ENCODE measurements at regions not wholly inside any gene's neighbourhood (a gene's known extent, or its start where the extent isn't known, plus 50 kb on each side); places are given as distances from the start of the nearest gene placed in this dataset.
"Not testable (repeated sequence)": the region's sequence is repeated elsewhere in the genome, so short reads cannot be mapped to it uniquely, and the experiment has no call there.

DNA sequence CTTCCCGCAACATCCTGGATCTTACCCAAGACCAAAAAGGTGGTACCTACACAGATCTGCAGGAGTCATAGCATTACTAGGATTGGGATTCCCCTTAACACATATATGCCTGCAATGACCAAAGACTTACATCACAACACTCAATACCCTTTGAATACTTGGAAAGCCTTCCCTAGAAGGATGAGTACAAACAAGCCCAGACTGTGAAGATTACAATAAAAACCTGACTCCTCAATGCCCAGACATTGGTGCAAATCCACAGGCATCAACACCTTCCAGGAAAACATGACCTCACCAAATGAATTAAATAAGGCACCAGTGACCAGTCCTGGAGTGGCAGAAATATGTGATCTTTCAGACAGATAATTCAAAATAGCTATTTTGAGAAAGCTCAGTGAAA lies 326.8 kb downstream of the TBL1XR1 start:
- DNase-seq (ENCODE audit: low read depth): no peak

DNA sequence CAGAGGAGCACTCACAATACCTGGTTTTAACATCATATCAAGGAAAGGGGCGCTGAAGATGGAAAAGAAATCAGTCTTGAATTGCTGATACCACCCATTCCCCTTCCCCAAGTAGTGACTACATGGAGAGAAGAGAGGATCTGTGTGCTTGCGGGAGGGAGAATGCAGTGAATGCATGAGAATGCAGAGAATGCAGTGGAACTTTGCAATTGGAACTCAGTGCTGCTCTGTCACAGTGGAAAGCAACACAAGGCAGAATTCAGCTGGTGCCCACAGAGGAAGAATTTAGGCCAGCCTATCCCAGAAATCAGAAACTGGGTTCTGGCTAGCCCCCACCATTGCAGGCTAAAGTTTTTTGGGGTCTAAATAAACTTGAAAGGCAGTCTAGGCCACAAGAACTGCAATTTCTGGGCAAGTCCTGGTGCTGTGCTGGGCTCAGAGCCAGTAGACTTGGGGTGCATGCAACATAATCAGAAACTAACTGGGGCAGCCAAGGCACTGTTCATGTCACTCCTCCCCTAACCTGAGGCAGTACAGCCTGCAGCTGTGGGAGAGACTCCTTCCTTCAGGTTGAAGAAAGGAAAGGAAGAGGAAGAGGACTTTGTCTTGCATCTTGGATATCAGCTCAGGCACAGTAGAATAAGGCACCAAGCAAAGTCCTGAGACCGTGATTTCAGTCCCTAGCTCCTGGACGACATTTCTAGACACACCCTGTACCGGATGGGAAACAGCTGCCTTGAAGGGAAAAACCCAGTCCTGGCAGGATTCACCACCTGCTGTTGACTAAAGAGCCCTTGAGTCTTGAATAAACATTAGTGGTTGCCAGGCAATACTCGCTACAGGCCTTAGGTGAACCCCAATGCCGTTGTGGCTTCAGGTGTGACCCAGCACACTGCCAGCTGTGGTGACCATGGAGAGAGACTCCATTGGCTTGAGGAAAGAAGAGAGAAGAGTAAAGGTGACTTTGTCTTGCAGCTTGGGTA lies 329.3 kb downstream of the TBL1XR1 start:
- no peak for DNase-seq (ENCODE audit: low read depth)

DNA sequence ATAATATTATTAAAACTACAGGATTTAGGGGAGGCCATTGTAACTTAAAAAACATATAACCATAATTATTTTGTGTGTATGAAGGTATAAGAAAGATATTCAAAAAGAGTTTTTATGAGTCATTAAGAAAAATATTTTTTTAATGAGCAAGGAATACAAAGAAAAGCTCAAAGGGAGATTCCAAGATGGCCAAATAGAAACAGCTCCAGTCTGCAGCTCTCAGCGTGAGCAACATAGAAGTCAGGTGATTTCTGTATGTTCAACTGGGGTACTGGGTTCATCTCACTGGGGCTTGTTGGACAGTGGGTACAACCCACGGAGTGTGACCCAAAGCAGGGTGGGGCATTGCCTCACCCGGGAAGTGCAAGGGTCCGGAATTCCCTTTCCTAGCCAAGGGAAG lies 336.1 kb downstream of the TBL1XR1 start:
- DNase-seq (ENCODE audit: low read depth): no peak

DNA sequence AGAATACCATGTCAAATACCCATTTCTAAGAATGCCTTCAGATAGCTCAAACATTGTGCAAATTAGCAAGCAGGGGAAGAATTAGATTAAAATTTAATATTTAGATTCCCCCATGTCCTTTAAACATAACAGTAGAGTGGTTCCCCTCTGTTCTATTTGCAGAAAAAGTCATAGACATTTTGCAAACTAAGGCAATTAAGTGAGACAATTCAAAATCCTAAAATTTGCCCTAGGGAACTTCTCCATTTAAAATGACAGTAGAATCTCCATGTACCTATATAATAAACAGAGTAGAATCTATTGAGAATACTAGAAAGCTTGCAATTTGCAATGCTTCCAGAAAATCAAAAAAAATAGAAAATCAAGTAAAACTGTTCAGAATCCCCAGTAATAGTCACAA lies 340.6 kb downstream of the TBL1XR1 start:
- DNase-seq (ENCODE audit: low read depth): no peak

DNA sequence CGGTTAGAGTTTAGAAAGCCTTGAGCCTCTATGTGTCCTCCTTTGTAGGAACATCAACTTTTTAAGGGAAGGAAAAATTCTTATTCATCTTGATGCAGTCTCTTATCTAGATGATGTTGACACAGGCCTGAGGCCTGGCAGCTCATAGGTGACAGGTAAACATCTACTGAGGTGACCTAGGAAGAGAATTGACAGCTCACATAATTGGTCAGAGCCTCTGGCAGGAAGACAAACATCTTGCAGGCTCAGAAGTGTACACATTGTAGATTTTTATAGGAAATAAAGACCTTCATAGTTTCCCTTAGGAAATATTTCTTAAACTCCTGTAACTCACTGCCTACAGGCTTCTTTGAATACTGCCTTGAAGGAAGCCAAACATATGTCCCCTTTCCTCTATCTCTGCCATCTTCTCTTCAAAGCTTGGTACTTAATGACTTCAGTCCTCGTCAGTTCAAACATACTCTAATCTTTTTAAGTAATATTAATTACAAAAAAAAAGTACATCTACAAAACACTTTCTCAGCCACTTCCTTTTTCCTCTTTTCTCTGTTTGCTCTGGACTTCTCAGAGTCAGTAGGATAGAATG lies 341.3 kb downstream of the TBL1XR1 start:
- DNase-seq (ENCODE audit: low read depth): no peak

DNA sequence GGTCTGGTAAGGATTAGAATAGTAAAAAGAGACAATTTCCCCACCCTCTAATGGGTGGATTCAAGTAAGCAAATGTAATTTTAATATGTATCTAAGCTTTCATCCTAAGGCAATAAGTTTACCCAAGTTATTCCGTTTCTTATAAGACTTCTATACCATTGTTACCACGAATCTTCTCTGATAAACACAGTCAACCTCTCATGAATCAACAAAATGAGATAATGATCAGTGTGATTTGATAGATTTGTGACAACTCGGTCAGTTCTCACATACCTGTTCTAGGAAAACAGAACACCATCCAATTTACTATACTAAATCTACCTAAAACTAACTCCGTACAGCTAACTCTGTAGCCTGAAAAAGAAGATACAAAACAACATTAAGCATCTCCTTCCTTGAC lies 342.1 kb downstream of the TBL1XR1 start:
- no peak for DNase-seq (ENCODE audit: low read depth)

DNA sequence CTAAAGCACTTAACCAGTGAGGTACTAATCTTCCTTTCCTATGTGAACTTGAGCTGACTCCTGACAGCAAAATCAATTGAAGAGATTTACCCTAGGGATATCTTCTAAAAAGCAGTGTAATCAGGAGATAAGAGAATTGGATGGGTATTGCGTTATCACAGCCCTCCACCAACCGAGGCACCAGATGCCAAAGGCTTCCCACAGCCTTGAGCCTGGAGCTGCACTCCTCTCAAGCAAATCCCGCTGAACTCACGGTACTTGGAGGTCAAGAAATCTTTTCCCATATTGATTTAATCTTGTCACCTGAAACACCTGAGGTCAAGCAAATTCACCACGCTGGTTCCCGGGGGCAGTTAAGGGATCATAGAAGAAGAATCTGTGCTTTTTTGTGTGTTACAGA lies 346.8 kb downstream of the TBL1XR1 start:
- DNase-seq (ENCODE audit: low read depth): no peak

DNA sequence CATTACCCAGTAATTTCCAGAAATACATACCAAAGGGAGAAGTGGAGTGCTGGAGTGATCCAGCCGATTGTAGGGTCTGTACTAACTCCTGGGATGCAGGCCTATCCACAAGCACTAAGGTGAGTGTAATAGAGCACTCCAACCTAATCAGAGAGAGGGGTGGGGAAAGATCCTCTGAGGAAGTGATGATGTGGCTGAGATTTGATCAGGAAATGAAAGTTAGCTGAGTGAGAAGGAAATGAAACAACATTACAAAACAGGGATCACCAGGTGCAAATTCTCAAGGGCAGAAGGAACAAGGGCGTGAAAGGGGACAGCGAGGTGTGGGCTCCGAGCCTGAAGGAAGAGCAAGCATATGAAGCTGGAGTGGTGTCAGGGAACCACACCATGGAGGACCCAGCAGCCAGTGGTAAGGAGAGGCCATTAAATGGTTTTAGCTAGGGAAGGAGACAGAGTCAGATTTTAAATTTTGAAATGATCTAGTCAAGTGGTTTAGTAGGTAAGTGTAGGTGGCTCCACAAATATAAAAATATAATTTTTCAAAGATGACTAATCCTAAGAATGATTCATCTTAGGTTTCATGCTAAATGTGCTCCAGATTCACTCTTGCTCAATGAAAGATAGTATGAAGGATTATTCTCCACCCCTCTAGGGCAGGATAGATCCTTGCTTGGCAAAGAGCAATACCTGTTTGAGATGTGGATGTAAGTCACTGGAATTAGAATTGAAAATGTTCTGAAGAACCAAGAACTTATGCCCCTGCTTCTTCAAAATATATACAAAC lies 348.7 kb downstream of the TBL1XR1 start:
- no peak for DNase-seq (ENCODE audit: low read depth)

DNA sequence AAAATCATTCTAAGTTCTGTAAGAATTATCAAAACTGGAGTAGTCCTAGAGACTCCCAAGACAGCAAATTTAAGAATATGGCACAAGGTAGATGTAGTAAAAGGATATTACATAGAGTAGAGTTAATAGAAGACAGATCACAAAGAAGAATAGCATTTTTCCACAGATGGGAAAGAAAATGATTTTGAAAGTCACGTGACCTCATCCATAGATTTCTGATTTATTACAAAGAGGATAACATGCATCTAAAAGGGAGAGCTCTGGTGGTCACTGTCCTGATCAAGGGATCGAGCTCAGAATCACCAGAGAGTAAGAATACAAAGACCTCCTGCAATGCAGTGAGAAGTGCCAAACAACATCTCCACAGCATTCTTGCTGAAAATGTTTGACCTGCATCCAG lies 354.4 kb downstream of the TBL1XR1 start:
- no peak for DNase-seq (ENCODE audit: low read depth)

DNA sequence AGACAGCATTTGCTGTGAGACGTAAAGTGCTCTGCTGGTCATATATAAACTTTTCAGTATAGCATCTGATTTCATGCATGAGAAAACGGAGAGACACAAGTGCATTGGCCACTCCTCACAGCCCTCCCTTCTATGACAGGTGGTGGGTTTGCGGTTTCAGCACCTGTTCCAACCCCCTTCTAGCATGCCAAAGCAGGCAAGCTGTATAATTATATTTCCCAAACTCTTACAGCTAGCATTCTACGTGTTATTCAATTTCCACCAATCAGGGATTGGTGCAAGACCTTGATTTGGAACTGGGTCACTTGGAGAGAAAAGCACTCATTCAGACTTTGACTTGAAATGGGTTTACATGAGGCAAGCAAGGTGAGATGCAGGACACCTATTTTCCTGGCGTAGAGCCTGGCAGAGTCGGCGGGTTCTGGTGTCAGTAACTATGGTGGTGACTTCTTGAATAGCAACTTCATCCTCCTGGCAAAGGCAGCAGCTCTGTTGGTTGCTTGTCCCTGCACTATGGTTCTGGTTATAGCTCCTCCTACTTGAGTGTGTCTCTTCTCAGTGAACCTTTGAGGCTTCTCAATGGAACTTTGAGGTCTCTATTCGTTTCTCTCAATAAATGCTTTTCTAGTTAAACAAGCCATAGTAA lies 356.5 kb downstream of the TBL1XR1 start:
- DNase-seq (ENCODE audit: low read depth): no peak

DNA sequence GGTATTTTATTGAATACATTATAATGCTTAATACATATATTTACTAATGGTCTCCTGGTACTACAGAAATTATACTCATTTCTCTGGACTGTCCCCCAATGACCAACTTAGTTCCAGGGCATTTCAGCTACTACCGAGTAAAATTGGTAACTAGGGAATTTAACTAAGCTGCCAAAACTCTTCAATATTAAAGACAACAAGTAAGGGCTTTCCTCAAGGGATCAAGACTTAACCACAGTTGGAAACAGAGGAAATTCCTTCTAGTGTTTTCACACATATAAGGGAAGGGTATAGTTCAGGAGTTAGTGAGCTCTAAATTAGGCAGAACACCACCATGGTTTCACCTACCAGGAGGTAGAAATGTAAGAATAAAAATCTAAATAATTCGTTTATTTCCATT lies 357.4 kb downstream of the TBL1XR1 start:
- no peak for DNase-seq (ENCODE audit: low read depth)

DNA sequence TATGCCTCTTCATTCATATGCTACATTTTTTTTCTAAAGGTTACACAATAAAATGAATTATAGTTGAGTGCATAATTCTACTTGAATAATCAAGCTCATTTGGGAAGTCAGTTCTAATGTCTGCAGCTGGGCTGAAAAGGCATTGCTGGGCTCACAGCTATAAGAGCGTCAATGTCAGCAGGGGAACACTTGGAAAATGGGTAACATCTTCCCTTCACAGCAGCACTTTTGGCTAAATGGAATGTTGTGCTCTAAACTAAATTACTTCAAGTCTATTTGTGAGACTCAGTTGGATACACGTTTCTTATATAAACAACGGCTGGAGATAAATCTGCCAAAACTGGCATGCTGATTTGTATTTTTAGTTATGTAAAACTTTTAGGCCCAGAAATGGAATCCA lies 357.8 kb downstream of the TBL1XR1 start:
- DNase-seq (ENCODE audit: low read depth): no peak

DNA sequence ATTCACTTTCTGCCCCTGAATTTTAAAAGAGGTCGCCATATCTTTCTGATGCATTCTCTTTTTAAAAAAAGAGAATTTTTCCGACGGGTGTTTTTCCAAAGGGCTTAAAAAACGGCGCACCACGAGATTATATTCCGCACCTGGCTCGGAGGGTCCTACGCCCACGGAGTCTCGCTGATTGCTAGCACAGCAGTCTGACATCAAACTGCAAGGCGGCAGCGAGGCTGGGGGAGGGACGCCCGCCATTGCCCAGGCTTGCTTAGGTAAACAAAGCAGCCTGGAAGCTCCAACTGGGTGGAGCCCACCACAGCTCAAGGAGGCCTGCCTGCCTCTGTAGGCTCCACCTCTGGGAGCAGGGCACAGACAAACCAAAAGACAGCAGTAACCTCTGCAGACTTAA lies 370.0 kb downstream of the TBL1XR1 start:
- DNase-seq (ENCODE audit: low read depth): not testable (repeated sequence)

DNA sequence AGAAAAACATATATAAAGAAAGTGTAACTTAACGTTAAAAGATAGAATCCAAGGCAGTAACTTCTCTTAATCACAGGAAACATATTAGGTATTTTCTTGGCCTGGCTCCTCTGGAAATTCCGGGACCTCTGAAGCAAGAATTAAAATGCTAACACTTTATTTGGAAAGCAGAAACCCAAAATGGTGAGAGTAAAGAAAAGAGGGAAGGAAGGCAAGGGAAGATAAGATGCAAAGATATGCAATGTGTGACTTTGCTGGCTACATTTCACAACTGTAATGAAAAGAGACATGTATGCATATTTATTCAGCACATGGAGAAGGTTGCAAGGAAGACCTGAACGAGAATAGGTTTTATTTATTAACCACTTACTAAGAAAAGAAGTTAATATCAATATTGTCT lies 372.5 kb downstream of the TBL1XR1 start:
- no peak for DNase-seq (ENCODE audit: low read depth)

DNA sequence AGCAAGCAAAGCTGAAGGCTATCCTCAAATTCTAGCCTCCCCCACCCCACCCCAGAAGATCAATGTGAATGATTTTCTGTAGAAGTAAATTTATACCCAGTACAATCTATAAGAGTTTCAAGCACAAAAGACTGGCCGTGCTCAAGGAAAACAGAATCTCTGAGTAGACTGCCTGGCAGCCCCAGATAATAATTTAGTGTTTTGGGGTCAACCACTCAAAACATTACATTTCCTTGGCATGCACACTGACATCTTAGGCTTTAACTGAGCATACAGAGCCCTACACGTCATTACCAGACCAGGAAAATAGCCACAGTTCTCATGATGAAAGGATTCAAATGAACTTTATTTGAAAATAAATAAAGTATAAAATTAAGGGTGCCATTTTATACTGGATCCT lies 376.5 kb downstream of the TBL1XR1 start:
- DNase-seq (ENCODE audit: low read depth): no peak

DNA sequence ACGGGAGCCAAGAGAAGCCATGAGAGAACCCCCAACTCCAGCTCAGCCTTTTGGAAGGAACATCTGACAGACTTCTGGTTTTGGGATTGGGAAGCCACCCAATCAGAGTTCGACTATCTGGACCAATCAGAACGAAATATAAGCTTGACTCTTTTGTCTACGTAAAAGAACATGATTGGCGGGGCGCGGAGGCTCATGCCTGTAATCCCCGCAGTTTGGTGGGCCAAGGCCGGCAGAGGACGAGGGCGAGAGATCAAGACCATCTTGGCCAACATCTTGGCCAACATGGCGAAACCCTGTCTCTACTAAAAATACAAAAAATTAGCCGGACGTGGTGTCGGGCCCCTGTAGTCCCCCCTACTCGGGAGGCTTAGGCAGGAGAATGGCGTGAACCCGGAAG lies 380.3 kb downstream of the TBL1XR1 start:
- no peak for DNase-seq (ENCODE audit: low read depth)

DNA sequence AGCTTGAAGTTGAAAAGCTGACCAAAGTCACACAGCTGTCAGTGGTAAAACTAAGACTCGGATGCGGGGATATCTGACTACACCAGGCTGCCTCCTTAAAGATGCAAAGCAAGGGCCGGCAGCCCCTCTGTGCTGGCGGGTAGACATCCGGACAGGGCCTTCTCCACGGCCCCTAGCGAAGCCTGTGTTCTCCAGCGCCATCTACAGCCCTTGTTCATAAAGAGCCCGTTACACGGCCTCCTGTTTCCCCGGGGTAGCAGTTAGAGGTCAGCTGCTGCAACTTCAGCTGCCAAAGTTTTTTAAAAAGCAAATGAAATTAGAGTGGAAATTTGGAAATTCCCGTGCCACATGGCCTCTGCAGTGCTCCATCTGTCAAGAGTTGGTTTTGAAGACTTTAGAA lies 383.0 kb downstream of the TBL1XR1 start:
- DNase-seq (ENCODE audit: low read depth): peak; percentile 19

DNA sequence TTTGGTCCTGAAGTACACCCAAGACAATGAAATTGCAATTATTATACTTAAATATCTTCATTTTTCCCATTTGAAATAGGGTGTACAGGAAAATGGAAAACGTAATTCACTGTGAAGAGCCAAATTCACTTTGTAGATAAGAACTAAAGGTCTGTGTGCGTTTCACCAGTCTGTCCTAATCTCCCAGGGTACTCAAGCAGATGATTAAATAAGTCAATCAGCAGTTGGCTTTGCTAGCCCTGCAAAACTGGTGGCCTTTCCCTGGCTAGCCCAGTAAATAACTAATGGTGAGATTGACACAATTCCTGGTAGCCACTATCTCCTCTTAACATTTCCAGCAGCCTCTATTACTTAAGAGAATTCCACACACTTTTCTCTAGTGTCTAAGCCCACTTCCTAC lies 389.3 kb downstream of the TBL1XR1 start:
- DNase-seq (ENCODE audit: low read depth): no peak

DNA sequence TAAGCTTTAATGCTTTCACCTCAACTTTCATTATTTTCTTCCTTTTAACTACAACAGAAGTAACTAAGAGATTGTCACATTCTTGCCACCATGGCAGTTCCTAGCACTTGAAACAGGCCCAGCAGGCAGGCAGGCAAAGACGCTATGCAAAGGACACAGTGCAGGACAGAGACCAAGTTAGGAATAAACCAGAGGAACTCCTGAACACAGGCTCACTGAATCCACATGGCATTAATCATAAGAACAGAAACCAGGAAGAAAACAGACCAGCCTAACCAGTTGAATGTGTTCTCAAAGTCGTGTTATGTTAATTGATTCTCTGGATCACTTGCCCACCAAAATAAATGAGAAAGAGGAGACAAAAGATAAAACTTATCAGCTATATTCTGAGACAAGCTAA lies 397.6 kb downstream of the TBL1XR1 start:
- no peak for DNase-seq (ENCODE audit: low read depth)

DNA sequence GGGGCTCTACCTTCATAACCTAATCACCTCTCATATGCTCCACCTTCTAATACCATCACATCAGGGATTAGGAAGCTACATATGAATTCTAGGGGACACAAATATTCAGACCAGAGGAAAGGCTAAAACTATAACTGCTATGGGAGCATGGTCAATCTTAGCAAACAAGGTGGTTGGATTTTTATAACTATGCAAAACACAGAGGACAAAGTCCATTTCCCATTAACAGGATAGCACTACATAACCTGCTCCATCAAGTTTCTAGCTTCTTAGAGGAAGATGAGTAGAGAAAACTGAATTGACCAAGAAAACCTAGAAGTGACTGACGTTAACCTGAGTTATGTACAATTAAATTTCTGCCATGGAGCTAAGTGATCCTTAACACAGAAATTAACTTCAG lies 398.6 kb downstream of the TBL1XR1 start:
- no peak for DNase-seq (ENCODE audit: low read depth)

DNA sequence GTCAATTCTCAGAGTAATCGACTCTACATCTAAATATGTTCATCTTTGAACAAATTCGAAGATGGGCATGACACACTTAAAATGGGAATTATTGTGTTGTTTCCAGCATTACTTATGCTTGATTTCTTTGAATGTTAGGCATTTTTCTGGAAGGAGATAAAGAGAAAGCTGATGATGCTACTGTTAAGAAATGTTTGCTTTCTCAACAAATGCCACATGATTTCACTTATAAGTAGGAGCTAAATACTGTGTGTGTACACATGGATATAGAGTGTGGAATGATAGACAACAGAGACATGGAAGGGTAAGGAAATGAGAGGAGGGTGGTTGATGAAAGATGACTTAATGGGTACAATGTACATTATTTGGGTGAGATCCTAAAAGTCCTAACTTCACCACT lies 400.9 kb downstream of the TBL1XR1 start:
- DNase-seq (ENCODE audit: low read depth): peak; percentile 55

DNA sequence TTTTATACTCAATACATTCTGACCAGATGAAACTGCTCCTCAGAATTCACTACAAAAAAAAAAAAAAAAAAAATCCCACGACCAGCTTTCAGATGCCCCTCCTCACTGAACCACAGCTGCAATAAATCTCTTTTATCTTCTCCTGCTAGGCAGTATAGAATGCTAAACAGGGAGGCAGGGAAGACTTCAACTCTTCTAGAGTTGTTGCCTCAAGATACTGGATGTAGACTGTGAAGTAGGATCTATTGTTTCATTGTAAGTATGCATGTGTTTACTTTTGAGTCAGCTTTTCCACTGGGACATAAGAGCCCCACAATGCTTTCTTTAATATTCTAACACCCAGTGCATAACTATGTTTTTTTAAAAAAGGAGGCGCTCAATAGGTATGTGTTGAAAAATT lies 401.4 kb downstream of the TBL1XR1 start:
- peak; percentile 7 for DNase-seq (ENCODE audit: low read depth)
